HG03571 (cell line): ENCODE measurements at regions not wholly inside any gene's neighbourhood (a gene's known extent, or its start where the extent isn't known, plus 50 kb on each side); places are given as distances from the start of the nearest gene placed in this dataset.

Experiments
- ATAC-seq: cut with Tn5 transposase; IDR thresholded peaks from one replicate; pipeline ENCODE4 v1.9.1; 2021; ENCODE audit not compliant: unreplicated experiment

- ATAC-seq: no peak
Measured at GRCh38 chr2:217026569-217026968, 166.7 kb upstream of the TNP1 start.

GRCh38 chr2:217026161-217026560 lies 166.3 kb upstream of the TNP1 start:
- ATAC-seq: no peak

GRCh38 chr2:217023611-217024010 lies 163.7 kb upstream of the TNP1 start:
- no peak for ATAC-seq

- no peak for ATAC-seq
Measured at GRCh38 chr2:217017456-217018252, 157.8 kb upstream of the TNP1 start.

GRCh38 chr2:217016796-217017419 lies 157.0 kb upstream of the TNP1 start:
- no peak for ATAC-seq

- ATAC-seq: no peak
Measured at GRCh38 chr2:217014328-217015105, 154.7 kb upstream of the TNP1 start.

- no peak for ATAC-seq
Measured at GRCh38 chr2:217013926-217014325, 154.1 kb upstream of the TNP1 start.

- no peak for ATAC-seq
Measured at GRCh38 chr2:217011576-217011975, 151.7 kb upstream of the TNP1 start.

- no peak for ATAC-seq
Measured at GRCh38 chr2:217010173-217010572, 150.3 kb upstream of the TNP1 start.

- ATAC-seq: no peak
Measured at GRCh38 chr2:217008794-217009193, 148.9 kb upstream of the TNP1 start.

GRCh38 chr2:217006217-217006616 lies 146.4 kb upstream of the TNP1 start:
- ATAC-seq: no peak

- no peak for ATAC-seq
Measured at GRCh38 chr2:217004656-217005055, 144.8 kb upstream of the TNP1 start.

- no peak for ATAC-seq
Measured at GRCh38 chr2:217001740-217002139, 141.9 kb upstream of the TNP1 start.

GRCh38 chr2:217000406-217000805 lies 140.5 kb upstream of the TNP1 start:
- ATAC-seq: no peak

- no peak for ATAC-seq
Measured at GRCh38 chr2:216996279-216996845, 136.5 kb upstream of the TNP1 start.

- ATAC-seq: no peak
Measured at GRCh38 chr2:216994353-216994854, 134.5 kb upstream of the TNP1 start.

GRCh38 chr2:216992056-216992675 lies 132.3 kb upstream of the TNP1 start:
- no peak for ATAC-seq

- no peak for ATAC-seq
Measured at GRCh38 chr2:216991563-216991962, 131.7 kb upstream of the TNP1 start.

- no peak for ATAC-seq
Measured at GRCh38 chr2:216989340-216990129, 129.7 kb upstream of the TNP1 start.

- no peak for ATAC-seq
Measured at GRCh38 chr2:216987252-216987821, 127.5 kb upstream of the TNP1 start.
